Astrocyte of the cerebellum (primary cell): ENCODE measurements at regions not wholly inside any gene's neighbourhood (a gene's known extent, or its start where the extent isn't known, plus 50 kb on each side); places are given as distances from the start of the nearest gene placed in this dataset.

Experiments used
- DNase-seq: peaks from one replicate; pipeline ENCODE4 v3.0.0-alpha.2; 2011; ENCODE audit warnings: low read depth
- H3K4me3 ChIP-seq: 2 replicates; pipeline ENCODE4 v1.5.1; 2011; ENCODE audit warnings: mild to moderate bottlenecking, low read depth, low read length, moderate library complexity
- in situ Hi-C: cut with HindIII; loops from 2 replicates; pipeline ENCODE4 v1.10.0; 2017; ENCODE audit warnings: low sequenced_read_pairs
- TF ChIP-seq, protein P1 (sequence below): IDR thresholded peaks from 2 replicates; pipeline ENCODE4 v1.5.1; 2012; ENCODE audit warnings: low read length, low read depth, moderate library complexity, mild to moderate bottlenecking; ENCODE audit errors: missing control alignments

DNA sequence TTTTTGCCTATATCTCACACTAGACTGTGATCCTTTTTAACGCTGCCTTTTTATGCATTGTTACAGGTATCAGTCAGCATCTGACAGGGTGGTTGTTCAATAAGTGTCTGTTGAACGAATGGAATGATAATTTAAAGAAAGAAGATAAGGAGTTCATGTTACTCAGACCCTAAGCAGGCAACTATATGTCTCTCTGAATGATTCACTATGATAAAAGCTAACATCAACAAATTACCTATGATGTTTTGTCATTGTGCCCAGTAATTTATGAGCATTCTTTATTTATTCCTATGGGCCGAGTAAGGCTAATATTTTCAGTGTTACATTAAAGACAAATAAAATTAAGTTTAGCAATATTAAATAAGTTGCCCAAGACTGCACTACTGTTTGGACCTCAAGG, 435.0 kb upstream of the KIF2B start:
- no peak overlapping the region for H3K4me3 ChIP-seq
- no peak for DNase-seq
- TF ChIP-seq, protein P1, sequence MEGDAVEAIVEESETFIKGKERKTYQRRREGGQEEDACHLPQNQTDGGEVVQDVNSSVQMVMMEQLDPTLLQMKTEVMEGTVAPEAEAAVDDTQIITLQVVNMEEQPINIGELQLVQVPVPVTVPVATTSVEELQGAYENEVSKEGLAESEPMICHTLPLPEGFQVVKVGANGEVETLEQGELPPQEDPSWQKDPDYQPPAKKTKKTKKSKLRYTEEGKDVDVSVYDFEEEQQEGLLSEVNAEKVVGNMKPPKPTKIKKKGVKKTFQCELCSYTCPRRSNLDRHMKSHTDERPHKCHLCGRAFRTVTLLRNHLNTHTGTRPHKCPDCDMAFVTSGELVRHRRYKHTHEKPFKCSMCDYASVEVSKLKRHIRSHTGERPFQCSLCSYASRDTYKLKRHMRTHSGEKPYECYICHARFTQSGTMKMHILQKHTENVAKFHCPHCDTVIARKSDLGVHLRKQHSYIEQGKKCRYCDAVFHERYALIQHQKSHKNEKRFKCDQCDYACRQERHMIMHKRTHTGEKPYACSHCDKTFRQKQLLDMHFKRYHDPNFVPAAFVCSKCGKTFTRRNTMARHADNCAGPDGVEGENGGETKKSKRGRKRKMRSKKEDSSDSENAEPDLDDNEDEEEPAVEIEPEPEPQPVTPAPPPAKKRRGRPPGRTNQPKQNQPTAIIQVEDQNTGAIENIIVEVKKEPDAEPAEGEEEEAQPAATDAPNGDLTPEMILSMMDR = no peak
- in situ Hi-C loops = no loop called here

DNA sequence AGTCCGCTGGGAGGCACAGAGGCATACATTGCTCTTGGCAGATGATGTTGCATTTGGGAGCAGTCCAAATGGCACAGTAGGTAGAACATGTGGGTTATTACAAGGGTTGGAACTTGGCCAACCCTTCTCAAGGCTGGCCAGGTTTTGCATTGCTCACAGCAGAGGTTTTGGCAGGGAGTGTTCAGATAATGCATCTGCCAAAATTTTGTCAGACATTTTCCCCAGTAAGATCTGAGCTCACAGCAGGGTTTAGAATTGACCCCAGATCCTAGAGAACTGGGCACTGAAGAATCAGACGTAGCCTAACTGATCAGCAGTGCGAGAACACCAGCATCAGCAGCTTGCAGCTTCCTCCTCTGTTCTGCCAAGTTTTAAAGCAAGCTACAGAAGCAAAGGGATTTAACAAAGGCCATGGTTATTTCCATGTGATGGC, 468.8 kb upstream of the KIF2B start:
- in situ Hi-C loops = no loop called here
- TF ChIP-seq, protein P1 = no peak
- DNase-seq = peak; percentile 47
- H3K4me3 ChIP-seq = no peak overlapping the region

DNA sequence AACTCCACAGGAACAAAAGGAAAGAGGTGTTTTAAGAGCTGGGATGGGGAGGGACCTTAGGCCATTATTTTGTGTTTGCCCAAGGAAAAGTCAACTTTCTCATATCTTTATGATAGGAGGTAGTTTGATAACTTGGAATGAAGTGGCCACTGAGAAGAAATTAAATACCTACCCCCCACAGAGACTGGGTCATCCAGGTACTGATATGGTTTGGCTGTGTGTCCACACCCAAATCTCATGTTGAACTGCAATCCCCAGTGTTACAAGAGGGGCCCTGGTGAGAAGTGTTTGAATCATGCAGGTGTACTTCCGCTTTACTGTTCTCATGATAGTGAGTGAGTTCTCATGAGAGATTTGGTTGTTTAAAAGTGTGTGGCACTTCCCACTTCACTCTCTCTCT, 477.9 kb upstream of the KIF2B start:
- in situ Hi-C loops = no loop called here
- no peak overlapping the region for H3K4me3 ChIP-seq
- DNase-seq = no peak
- TF ChIP-seq, protein P1 = no peak

DNA sequence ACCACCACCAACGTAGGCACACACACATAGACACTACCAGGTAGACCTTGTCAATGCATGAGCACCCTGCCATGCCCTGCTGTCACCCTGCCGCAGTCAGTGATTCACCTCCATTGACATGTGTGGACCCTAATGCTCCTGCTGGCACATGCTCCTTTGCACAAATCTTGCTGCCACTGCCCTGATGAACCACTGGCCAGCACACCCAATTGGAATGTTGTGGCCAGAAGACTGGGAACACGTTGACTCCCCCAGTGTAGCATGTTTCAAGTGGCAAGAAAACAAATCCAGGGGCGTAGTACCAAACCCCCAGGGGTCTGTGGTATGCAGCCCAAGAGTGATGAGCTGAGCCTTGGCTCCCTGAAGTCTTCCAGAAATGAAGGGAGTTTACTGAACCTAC, 486.4 kb upstream of the KIF2B start:
- TF ChIP-seq, protein P1 = no peak
- in situ Hi-C loops = no loop called here
- H3K4me3 ChIP-seq = no peak overlapping the region
- DNase-seq = no peak

DNA sequence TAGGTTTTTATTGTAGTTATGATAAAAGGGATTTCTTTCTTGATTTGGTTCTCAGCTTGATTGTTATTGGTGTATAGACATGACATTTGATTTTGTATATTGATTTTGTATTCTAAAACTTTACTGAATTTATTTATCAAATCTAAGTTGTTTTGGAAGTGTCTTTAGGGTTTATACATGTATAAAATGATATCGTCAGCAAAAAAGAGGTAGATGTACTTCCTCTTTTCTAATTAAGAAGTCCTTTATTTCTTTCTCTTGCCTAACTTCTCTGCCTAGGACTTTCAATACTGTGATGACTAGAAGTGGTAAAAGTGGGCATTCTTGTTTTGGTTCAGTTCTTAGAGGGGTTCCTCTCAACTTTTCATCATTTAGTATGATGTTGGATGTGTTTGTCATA, 487.3 kb upstream of the KIF2B start:
- DNase-seq = no peak
- no peak overlapping the region for H3K4me3 ChIP-seq
- TF ChIP-seq, protein P1 = no peak
- in situ Hi-C loops = no loop called here

DNA sequence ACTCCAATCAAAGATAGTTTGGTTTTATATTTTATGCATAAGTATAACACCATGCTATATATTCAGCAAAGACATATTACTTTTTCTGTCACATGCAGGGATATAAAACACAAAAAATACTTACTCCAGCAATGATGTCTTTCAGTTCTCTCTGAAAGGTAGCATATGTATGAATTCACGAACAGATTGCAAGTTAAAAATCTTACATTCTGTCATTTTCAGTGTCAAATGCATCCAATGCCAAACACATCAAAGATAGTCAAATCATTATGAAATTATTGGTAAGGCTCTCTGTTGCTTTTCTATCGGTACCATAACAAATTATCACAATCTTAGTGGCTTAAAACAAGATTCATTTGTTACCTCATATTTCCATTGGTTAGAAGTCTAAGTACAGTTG, 492.0 kb upstream of the KIF2B start:
- TF ChIP-seq, protein P1 = no peak
- in situ Hi-C loops = no loop called here
- H3K4me3 ChIP-seq = no peak overlapping the region
- DNase-seq = no peak

DNA sequence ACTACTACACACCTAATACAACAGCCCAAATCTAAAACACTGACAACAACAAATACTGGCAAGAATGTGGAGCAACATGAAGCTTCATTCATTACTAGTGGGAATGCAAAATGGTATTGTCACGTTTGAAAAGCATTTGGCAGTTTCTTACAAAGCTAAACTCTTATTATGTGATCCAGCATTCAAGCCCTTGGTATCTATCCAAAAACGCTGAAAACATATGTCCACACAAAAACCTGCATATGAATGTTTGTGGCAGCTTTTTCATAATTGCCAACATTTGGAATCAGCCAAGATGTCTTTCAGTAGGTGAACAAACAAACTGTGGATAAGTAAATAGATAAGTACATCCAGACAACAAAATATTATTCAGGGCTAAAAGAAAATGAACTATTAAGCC, 501.1 kb upstream of the KIF2B start:
- no peak overlapping the region for H3K4me3 ChIP-seq
- TF ChIP-seq, protein P1 = no peak
- in situ Hi-C loops = no loop called here
- no peak for DNase-seq
